GM12865 (cell line): ENCODE measurements at regions not wholly inside any gene's neighbourhood (a gene's known extent, or its start where the extent isn't known, plus 50 kb on each side); places are given as distances from the start of the nearest gene placed in this dataset.

Source experiments
- DNase-seq: peaks from one replicate; pipeline ENCODE4 v3.0.0; 2010; ENCODE audit warnings: low read depth
- H3K4me3 ChIP-seq: 2 replicates; pipeline ENCODE4 v1.5.1; 2011; ENCODE audit warnings: mild to moderate bottlenecking, low read depth, low read length, control low read depth
- TF ChIP-seq, protein P1 (sequence below): IDR thresholded peaks from 2 replicates; pipeline ENCODE4 v1.5.1; 2011; ENCODE audit warnings: low read length, control low read depth, low read depth, inconsistent platforms; ENCODE audit not compliant: insufficient read depth; ENCODE audit errors: missing control alignments

GRCh38 chr1:233732206-233732605 lies 118.3 kb downstream of the KCNK1 start:
- H3K4me3 ChIP-seq: no peak overlapping the region
- no peak for DNase-seq
- TF ChIP-seq, protein P1, sequence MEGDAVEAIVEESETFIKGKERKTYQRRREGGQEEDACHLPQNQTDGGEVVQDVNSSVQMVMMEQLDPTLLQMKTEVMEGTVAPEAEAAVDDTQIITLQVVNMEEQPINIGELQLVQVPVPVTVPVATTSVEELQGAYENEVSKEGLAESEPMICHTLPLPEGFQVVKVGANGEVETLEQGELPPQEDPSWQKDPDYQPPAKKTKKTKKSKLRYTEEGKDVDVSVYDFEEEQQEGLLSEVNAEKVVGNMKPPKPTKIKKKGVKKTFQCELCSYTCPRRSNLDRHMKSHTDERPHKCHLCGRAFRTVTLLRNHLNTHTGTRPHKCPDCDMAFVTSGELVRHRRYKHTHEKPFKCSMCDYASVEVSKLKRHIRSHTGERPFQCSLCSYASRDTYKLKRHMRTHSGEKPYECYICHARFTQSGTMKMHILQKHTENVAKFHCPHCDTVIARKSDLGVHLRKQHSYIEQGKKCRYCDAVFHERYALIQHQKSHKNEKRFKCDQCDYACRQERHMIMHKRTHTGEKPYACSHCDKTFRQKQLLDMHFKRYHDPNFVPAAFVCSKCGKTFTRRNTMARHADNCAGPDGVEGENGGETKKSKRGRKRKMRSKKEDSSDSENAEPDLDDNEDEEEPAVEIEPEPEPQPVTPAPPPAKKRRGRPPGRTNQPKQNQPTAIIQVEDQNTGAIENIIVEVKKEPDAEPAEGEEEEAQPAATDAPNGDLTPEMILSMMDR: no peak

DNA sequence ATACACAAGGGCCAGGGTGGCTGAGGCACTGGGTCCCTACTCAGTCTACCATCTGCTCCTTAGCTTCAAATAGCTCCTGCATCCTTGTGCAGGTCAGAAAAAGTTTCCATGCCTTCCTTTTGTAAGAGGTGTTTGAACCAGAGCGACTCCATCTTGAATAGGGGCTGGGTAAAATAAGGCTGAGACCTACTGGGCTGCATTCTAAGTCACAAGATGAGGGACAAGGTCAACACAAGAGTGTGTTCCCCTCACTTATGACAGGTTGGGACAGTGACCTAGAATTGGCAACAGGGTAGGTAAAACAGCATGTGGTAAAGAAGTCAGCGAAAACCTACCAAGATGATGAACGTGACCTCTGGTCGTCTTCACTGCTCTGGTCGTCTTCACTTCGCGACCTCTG lies 120.5 kb downstream of the KCNK1 start:
- TF ChIP-seq, protein P1: no peak
- no peak for DNase-seq
- no peak overlapping the region for H3K4me3 ChIP-seq

GRCh38 chr1:233735331-233735730 lies 121.4 kb downstream of the KCNK1 start:
- no peak overlapping the region for H3K4me3 ChIP-seq
- TF ChIP-seq, protein P1: no peak
- no peak for DNase-seq

DNA sequence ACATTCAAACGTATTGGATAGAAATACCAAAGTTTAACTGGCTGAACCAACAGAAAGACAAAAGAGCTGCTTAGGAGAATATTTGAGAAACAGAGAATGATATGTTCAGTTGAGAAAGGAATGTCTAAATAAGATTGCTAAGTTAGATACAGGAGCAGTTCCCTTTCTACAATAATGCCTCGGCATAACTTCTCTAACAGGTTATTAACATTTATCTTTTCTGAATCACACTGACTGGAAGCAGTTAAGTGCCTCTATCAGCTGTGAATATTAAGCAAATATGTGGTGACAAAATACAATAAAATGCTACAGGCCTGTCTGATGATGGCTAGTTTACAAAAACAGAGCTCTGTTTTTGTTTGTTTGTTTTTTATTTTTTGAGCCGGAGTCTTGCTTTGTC lies 121.9 kb downstream of the KCNK1 start:
- TF ChIP-seq, protein P1: no peak
- no peak for DNase-seq
- H3K4me3 ChIP-seq: no peak overlapping the region

DNA sequence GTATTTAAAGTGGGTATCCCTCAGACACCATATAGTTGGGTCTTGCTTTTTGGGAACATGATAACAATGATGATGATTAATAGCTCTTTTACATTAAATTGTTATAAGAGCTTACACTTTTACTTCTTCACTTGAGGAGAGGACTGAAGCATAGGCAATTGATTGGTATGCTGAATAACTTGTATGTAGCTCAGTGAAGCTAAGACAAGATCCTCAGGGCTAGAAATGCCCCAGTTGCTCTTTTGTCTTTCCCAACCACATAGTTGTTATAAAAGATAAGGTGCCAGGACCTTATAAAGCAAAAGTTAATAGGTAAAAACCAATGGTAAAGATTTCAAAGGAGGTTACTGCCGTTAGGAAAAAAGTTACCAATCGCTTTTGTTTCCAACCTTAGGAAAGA lies 123.4 kb downstream of the KCNK1 start:
- no peak for DNase-seq
- H3K4me3 ChIP-seq: no peak overlapping the region
- TF ChIP-seq, protein P1: no peak

GRCh38 chr1:233738396-233738795 lies 124.5 kb downstream of the KCNK1 start:
- TF ChIP-seq, protein P1: no peak
- DNase-seq: no peak
- no peak overlapping the region for H3K4me3 ChIP-seq

DNA sequence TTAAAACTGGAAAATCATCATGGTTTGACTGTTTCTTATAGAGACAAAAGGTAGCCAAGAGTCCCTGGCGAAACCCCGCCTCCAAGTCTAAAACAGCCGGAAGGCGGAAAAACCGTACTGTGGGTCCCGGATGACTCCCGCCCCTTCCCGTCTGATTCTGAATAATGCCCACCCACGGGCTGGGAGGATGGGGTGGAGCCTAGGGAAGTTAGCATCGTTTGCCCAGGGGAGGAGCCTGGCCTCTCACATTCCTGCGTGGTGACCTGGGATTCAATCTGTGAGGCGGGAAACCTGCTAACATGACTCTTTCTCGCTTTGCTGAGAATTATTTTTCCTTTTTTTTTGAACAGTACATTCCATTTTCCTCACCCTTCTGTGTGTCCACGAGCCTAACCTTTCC lies 124.9 kb downstream of the KCNK1 start:
- no peak overlapping the region for H3K4me3 ChIP-seq
- TF ChIP-seq, protein P1: no peak
- DNase-seq: no peak
